HepG2 (cell line): ENCODE measurements at regions not wholly inside any gene's neighbourhood (a gene's known extent, or its start where the extent isn't known, plus 50 kb on each side); places are given as distances from the start of the nearest gene placed in this dataset.

Experiments used
- ATAC-seq: fragments of 200-7000 bp; cut with Tn5 transposase; 3 replicates; pipeline ENCODE4 v1.9.1; 2020; ENCODE audit warnings: mild to moderate bottlenecking, moderate library complexity
- BruUV-seq: library from RNA; stranded (reverse); fragments of 400-500 nt; replicated peaks from 2 replicates; lab custom pipeline; 2021; lab: Mats Ljungman, UMichigan
- CTCF ChIA-PET: fragments of 300-600 bp; formaldehyde crosslinking; extraction: SDS; loops from one replicate; lab custom pipeline; 2021; ENCODE audit warnings: low total read pairs, inconsistent platforms, low intra/inter-chr PET ratio; lab: Yijun Ruan, JAX
- POLR2A ChIA-PET: fragments of 350-600 bp; sonication (Branson Sonifier 250); formaldehyde crosslinking; loops from one replicate; lab custom pipeline; 2020; ENCODE audit warnings: antibody characterized with exemption, inconsistent platforms; lab: Yijun Ruan, JAX
- DNase-seq: peaks from one replicate; pipeline ENCODE4 v3.0.0-alpha.2; 2015; ENCODE audit warnings: low spot score
- FAIRE-seq: peaks from 3 replicates; lab custom pipeline; 2011; peaks lifted over from hg19 to GRCh38; lab: Jason Lieb, UNC
- H2AFZ ChIP-seq: one replicate; pipeline ENCODE4 v1.6.1; 2011; ENCODE audit warnings: low read length, inconsistent platforms
- H3K27ac ChIP-seq: fragments of 300-600 bp; 3 replicates; pipeline ENCODE4 v1.8.0; 2011; ENCODE audit warnings: mixed run types, mild to moderate bottlenecking, mixed read lengths, low read length, inconsistent platforms; ENCODE audit not compliant: insufficient read depth; ENCODE audit errors: extremely low read length
- H3K27me3 ChIP-seq, 2 experiments: fragments of 200-600 bp in 1 of 2; 2 replicates in 1 of 2; 3 replicates in 1 of 2; pipeline versions ENCODE4 v1.6.0 to v1.8.0; 2011; ENCODE audit warnings: low read length in 2 of 2, mild to moderate bottlenecking in 2 of 2, moderate library complexity in 2 of 2, inconsistent platforms in 1 of 2; ENCODE audit not compliant: insufficient read depth in 2 of 2, control insufficient read depth in 1 of 2
- H3K36me3 ChIP-seq, 2 experiments: fragments of 200-600 bp in 1 of 2; replicated peaks in 1 of 2; 2 replicates in 1 of 2; 3 replicates in 1 of 2; pipeline versions ENCODE4 v1.5.1 to v1.8.0; 2011; ENCODE audit warnings: low read length in 2 of 2, inconsistent platforms in 1 of 2; ENCODE audit not compliant: insufficient read depth in 2 of 2, control insufficient read depth in 1 of 2
- H3K4me1 ChIP-seq: 2 replicates; pipeline ENCODE4 v1.5.1; 2012; ENCODE audit warnings: low read length, inconsistent platforms; ENCODE audit not compliant: insufficient read depth
- H3K4me2 ChIP-seq: 2 replicates; pipeline ENCODE4 v1.6.0; 2011; ENCODE audit warnings: low read depth, low read length, inconsistent platforms
- H3K4me3 ChIP-seq, 3 experiments: fragments of 200-600 bp in 1 of 3; sonication (generic), shearing (Covaris generic) in 1 of 3; replicated peaks in 1 of 3; 2 replicates each; pipeline ENCODE4 v1.5.1; 2011 to 2016; ENCODE audit warnings: low read length in 3 of 3, inconsistent platforms in 2 of 3, low read depth in 2 of 3, mild to moderate bottlenecking in 2 of 3, control low read depth in 1 of 3, mixed read lengths in 1 of 3; ENCODE audit not compliant: insufficient read depth in 1 of 3
- H3K79me2 ChIP-seq: one replicate; pipeline ENCODE4 v1.6.1; 2011; ENCODE audit warnings: low read length, inconsistent platforms; ENCODE audit not compliant: insufficient read depth
- H3K9ac ChIP-seq: 2 replicates; pipeline ENCODE4 v1.6.0; 2011; ENCODE audit warnings: mild to moderate bottlenecking, low read depth, low read length, inconsistent platforms; ENCODE audit not compliant: insufficient read depth
- H3K9me3 ChIP-seq: 2 replicates; pipeline ENCODE4 v1.5.1; 2012; ENCODE audit warnings: mild to moderate bottlenecking, low read length
- H4K20me1 ChIP-seq: 2 replicates; pipeline ENCODE4 v1.6.0; 2011; ENCODE audit warnings: inconsistent platforms, mild to moderate bottlenecking, low read length, moderate library complexity; ENCODE audit not compliant: insufficient read depth
- GLMP ChIP-seq: sonication (generic); formaldehyde crosslinking; IDR thresholded peaks from 2 replicates; pipeline ENCODE4 v1.9.0; 2021; ENCODE audit warnings: missing genetic modification reagents, mild to moderate bottlenecking, borderline replicate concordance
- RNF219 ChIP-seq: sonication (generic); formaldehyde crosslinking; IDR thresholded peaks from 2 replicates; pipeline ENCODE4 v1.5.0; 2020; ENCODE audit warnings: mild to moderate bottlenecking, missing genetic modification reagents
- ZBTB40 ChIP-seq, 2 experiments: fragments of 450-650 bp in 1 of 2; sonication (generic) in 1 of 2; formaldehyde crosslinking in 1 of 2; IDR thresholded peaks; 2 replicates each; pipeline versions ENCODE4 v1.6.1 to v1.8.0; 2016 to 2022; ENCODE audit warnings: antibody characterized with exemption in 1 of 2, mild to moderate bottlenecking in 1 of 2, missing genetic modification reagents in 1 of 2
- ZC3H4 ChIP-seq: sonication (generic); formaldehyde crosslinking; IDR thresholded peaks from 2 replicates; pipeline ENCODE4 v1.4.0; 2020; ENCODE audit warnings: missing genetic modification reagents, borderline replicate concordance
- ZNF12 ChIP-seq: sonication (generic); formaldehyde crosslinking; IDR thresholded peaks from 2 replicates; pipeline ENCODE4 v1.5.0; 2020; ENCODE audit warnings: missing genetic modification reagents
- ZNF121 ChIP-seq: sonication (generic); formaldehyde crosslinking; IDR thresholded peaks from 2 replicates; pipeline ENCODE4 v1.5.0; 2020; ENCODE audit warnings: mild to moderate bottlenecking, missing genetic modification reagents
- ZNF597 ChIP-seq: sonication (generic); formaldehyde crosslinking; IDR thresholded peaks from 2 replicates; pipeline ENCODE4 v1.5.0; 2020; ENCODE audit warnings: missing genetic modification reagents
- ZNF83 ChIP-seq: sonication (generic); formaldehyde crosslinking; IDR thresholded peaks from 2 replicates; pipeline ENCODE4 v1.4.0; 2020; ENCODE audit warnings: missing genetic modification reagents, mild to moderate bottlenecking, borderline replicate concordance
- ZSCAN22 ChIP-seq: sonication (generic); formaldehyde crosslinking; IDR thresholded peaks from 2 replicates; pipeline ENCODE4 v1.4.0; 2020; ENCODE audit warnings: mild to moderate bottlenecking, missing genetic modification reagents
- WGBS: methylation state at CpG from one replicate; pipeline ENCODE4 v1.1.6; 2017; ENCODE audit warnings: low lambda C conversion rate; 5-methylcytosine and 5-hydroxymethylcytosine counted together
- in situ Hi-C: cut with HindIII; loops from 2 replicates; pipeline ENCODE4 v1.10.0; 2017; ENCODE audit warnings: low pct_unique_long_range_greater_than_20kb; ENCODE audit not compliant: extremely low pct_ligation_motif_present
- intact Hi-C: fragments of 100-400 bp; cut with micrococcal nuclease; formaldehyde crosslinking; loops from one replicate; pipeline ENCODE4 v1.10.0; 2022; ENCODE audit not compliant: unreplicated experiment

GRCh38 chr1:73903092-73903491 lies 294.9 kb downstream of the LRRIQ3 start (continued):
- TF ChIP-seq ZBTB40 (IDR thresholded peaks at IDR 0.05) = no peak
- no peak for TF ChIP-seq ZBTB40 (CRISPR knock-in tag; IDR thresholded peaks at IDR 0.05)

GRCh38 chr1:73901738-73902137 lies 296.2 kb downstream of the LRRIQ3 start:
- Histone ChIP-seq H3K36me3 (no peaks in the 10 kb centered on the region), H3K9ac (no peak overlapping the region), H3K27me3 (no peaks in the 10 kb centered on the region), H3K4me2 (no peak overlapping the region), H3K79me2 (no peaks in the 10 kb centered on the region), H3K4me3 (no peak overlapping the region), H3K9me3 (peaks cover 52% of the 10 kb centered on the region), H3K4me1 (no peaks in the 10 kb centered on the region), H2AFZ (no peak overlapping the region), H3K27ac (no peak overlapping the region), H4K20me1 (no peaks in the 10 kb centered on the region)
- FAIRE-seq (no peak), DNase-seq (no peak), ATAC-seq (no peak)
- POLR2A ChIA-PET = no interaction called here
- CTCF ChIA-PET = no interaction called here
- BruUV-seq = no TSS peak
- in situ Hi-C loops (no loop called here), intact Hi-C loops (no loop called here)
- WGBS = 2% methylated on average over 3 of the region's 5 CpGs
- no peak for TF ChIP-seq ZNF12 (CRISPR knock-in tag)
- TF ChIP-seq ZNF83 (CRISPR knock-in tag) = no peak
- no peak for TF ChIP-seq ZC3H4 (CRISPR knock-in tag)
- no peak for TF ChIP-seq ZSCAN22 (CRISPR knock-in tag)
- no peak for TF ChIP-seq RNF219 (CRISPR knock-in tag)
- TF ChIP-seq ZNF597 (CRISPR knock-in tag) = no peak
- no peak for TF ChIP-seq GLMP (CRISPR knock-in tag)
- no peak for TF ChIP-seq ZNF121
